CD4-positive, alpha-beta T cell treated with Interleukin-1 beta for 1 hour (primary cell): ENCODE measurements at regions not wholly inside any gene's neighbourhood (a gene's known extent, or its start where the extent isn't known, plus 50 kb on each side); places are given as distances from the start of the nearest gene placed in this dataset.

Experiments used
- DNase-seq, 2 donors: peaks; one replicate each; pipeline ENCODE4 v3.0.0-alpha.2; 2020 to 2022

GRCh38 chr4:108360754-108361445, 192.2 kb upstream of the LEF1 start:
- no peak for DNase-seq

GRCh38 chr4:108359986-108360681, 191.4 kb upstream of the LEF1 start:
- no peak for DNase-seq

GRCh38 chr4:108359130-108359985, 190.6 kb upstream of the LEF1 start:
- peak; percentile 40 to 49 for DNase-seq

GRCh38 chr4:108355902-108356535, 187.3 kb upstream of the LEF1 start:
- no peak for DNase-seq

- peak; percentile 55 to 66 for DNase-seq
These were observed 186.6 kb upstream of the LEF1 start for GRCh38 chr4:108355186-108355901.

GRCh38 chr4:108352664-108353308, 184.1 kb upstream of the LEF1 start:
- DNase-seq = no peak

- DNase-seq = no peak
These were observed 183.1 kb upstream of the LEF1 start for GRCh38 chr4:108351791-108352190.

GRCh38 chr4:108350332-108350731, 181.6 kb upstream of the LEF1 start:
- no peak for DNase-seq

GRCh38 chr4:108346818-108347210, 178.1 kb upstream of the LEF1 start:
- DNase-seq = no peak

- no peak for DNase-seq
These were observed 177.4 kb upstream of the LEF1 start for GRCh38 chr4:108345862-108346817.

- peak; percentile 31 to 48 for DNase-seq
These were observed 173.7 kb upstream of the LEF1 start for GRCh38 chr4:108342325-108342970.

GRCh38 chr4:108337923-108338322, 169.2 kb upstream of the LEF1 start:
- DNase-seq = no peak

GRCh38 chr4:108336076-108336475, 167.3 kb upstream of the LEF1 start:
- DNase-seq = no peak

- no peak for DNase-seq
These were observed 166.3 kb upstream of the LEF1 start for GRCh38 chr4:108335081-108335480.

GRCh38 chr4:108334031-108334430, 165.3 kb upstream of the LEF1 start:
- DNase-seq = no peak

GRCh38 chr4:108333353-108333942, 164.7 kb upstream of the LEF1 start:
- DNase-seq = no peak

GRCh38 chr4:108331905-108332632, 163.3 kb upstream of the LEF1 start:
- DNase-seq = no peak

GRCh38 chr4:108328383-108328732, 159.6 kb upstream of the LEF1 start:
- DNase-seq = no peak
